GM12892 (cell line): ENCODE measurements at regions not wholly inside any gene's neighbourhood (a gene's known extent, or its start where the extent isn't known, plus 50 kb on each side); places are given as distances from the start of the nearest gene placed in this dataset.

Experiments used
- POLR2AphosphoS5 ChIP-seq: IDR thresholded peaks from 2 replicates; pipeline ENCODE4 v1.6.1; 2011; ENCODE audit warnings: low read depth, low read length, control low read depth
- TAF1 ChIP-seq: IDR thresholded peaks from 2 replicates; pipeline ENCODE4 v1.6.1; 2011; ENCODE audit warnings: low read depth, mild to moderate bottlenecking, control low read depth, low read length, borderline replicate concordance

DNA sequence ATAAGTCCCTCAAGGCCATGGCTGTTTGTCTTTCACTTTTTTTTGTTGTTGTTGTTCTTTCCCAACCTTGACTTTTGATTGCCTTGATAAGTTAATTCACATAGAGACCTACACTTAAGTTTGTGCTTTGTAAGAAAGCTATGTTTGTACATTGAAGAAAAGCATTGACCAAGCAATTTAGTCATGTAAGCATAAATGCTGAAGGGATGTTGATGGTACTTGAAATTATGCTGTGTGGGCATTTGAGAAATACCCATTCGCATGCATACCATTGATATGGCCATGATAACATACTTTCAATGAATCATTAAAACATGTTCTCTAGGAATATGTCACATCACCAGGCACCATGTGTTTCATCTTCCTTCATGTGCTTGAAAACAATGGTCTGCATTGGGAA, 803.7 kb upstream of the TMEM132C start:
- no peak for TF ChIP-seq POLR2AphosphoS5
- no peak for TF ChIP-seq TAF1
